Sigmoid colon (tissue), 4 donors: ENCODE measurements at regions not wholly inside any gene's neighbourhood (a gene's known extent, or its start where the extent isn't known, plus 50 kb on each side); places are given as distances from the start of the nearest gene placed in this dataset.

Source experiments
- EP300 ChIP-seq, 4 donors: sonication (generic); formaldehyde crosslinking; IDR thresholded peaks; one replicate each; pipeline ENCODE4 v1.6.1; 2017; ENCODE audit warnings: antibody characterized with exemption in 4 of 4
- TF ChIP-seq, protein P1 (sequence below), 4 experiments: fragments of 450-650 bp in 3 of 4; fragments of 200-600 bp in 1 of 4; IDR thresholded peaks; one replicate each; pipeline ENCODE4 v1.5.1; 2016 to 2019; ENCODE audit warnings: antibody characterized with exemption in 4 of 4, mild to moderate bottlenecking in 3 of 4, moderate library complexity in 2 of 4

DNA sequence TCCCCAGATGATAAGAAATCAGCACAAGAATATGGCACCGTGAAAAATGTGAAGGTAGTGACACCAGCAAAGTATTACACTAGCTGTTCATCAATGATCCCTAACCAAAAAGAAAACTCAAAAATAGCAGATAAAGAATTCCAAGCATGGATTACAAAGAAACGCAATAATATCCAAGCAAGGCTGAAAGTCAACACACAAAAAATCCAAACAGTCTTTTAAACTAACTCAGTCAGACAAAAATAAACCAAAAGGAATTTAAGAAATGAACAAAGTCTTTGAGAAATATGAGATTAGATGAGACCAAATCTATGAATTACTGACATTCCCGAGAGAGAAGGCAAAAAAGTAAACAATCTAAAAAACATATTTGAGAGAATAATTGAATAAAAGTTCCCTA lies 976.1 kb upstream of the MAP3K7 start:
- TF ChIP-seq EP300 (IDR thresholded peaks at IDR 0.05): no peak
- TF ChIP-seq, protein P1, sequence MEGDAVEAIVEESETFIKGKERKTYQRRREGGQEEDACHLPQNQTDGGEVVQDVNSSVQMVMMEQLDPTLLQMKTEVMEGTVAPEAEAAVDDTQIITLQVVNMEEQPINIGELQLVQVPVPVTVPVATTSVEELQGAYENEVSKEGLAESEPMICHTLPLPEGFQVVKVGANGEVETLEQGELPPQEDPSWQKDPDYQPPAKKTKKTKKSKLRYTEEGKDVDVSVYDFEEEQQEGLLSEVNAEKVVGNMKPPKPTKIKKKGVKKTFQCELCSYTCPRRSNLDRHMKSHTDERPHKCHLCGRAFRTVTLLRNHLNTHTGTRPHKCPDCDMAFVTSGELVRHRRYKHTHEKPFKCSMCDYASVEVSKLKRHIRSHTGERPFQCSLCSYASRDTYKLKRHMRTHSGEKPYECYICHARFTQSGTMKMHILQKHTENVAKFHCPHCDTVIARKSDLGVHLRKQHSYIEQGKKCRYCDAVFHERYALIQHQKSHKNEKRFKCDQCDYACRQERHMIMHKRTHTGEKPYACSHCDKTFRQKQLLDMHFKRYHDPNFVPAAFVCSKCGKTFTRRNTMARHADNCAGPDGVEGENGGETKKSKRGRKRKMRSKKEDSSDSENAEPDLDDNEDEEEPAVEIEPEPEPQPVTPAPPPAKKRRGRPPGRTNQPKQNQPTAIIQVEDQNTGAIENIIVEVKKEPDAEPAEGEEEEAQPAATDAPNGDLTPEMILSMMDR (IDR thresholded peaks at IDR 0.05): no peak
